ENCODE measurements at regions not wholly inside any gene's neighbourhood (a gene's known extent, or its start where the extent isn't known, plus 50 kb on each side); places are given as distances from the start of the nearest gene placed in this dataset.

DNA sequence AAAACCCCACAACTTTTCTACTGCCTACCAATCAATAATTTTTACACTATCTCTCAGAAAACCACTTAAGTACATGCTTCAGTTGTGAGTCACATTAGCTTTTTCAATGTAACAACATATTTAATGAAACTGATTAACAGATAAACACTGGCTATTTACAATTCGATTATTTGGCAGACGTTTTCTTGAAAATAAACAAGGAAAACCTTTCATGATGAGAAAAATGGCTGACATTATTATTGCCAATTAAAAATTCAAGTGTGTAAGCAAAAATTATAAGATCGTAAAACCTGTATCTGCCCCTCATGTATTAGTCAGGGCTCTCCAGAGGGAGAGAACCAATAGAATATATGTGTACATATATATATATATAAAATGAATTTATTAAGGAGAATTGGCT is 1555.5 kb upstream of the IGFBP7 start:
- Mint-ChIP-seq H3K27me3 (ENCODE audit: low read depth) (no peaks in the 10 kb centered on the region), H3K4me1 (peaks cover 4% of the 10 kb centered on the region), H3K9me3 (peaks cover 5% of the 10 kb centered on the region), H3K36me3 (ENCODE audit: low read depth) (peaks cover 10% of the 10 kb centered on the region), H3K4me3 (no peak overlapping the region), H3K27ac (ENCODE audit: unreplicated experiment) (no peak overlapping the region)
- TF ChIP-seq, protein P1, sequence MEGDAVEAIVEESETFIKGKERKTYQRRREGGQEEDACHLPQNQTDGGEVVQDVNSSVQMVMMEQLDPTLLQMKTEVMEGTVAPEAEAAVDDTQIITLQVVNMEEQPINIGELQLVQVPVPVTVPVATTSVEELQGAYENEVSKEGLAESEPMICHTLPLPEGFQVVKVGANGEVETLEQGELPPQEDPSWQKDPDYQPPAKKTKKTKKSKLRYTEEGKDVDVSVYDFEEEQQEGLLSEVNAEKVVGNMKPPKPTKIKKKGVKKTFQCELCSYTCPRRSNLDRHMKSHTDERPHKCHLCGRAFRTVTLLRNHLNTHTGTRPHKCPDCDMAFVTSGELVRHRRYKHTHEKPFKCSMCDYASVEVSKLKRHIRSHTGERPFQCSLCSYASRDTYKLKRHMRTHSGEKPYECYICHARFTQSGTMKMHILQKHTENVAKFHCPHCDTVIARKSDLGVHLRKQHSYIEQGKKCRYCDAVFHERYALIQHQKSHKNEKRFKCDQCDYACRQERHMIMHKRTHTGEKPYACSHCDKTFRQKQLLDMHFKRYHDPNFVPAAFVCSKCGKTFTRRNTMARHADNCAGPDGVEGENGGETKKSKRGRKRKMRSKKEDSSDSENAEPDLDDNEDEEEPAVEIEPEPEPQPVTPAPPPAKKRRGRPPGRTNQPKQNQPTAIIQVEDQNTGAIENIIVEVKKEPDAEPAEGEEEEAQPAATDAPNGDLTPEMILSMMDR (conservative IDR thresholded peaks at IDR 0.05), result no peak
- no peak for DNase-seq (ENCODE audit: low read depth, low spot score)

DNA sequence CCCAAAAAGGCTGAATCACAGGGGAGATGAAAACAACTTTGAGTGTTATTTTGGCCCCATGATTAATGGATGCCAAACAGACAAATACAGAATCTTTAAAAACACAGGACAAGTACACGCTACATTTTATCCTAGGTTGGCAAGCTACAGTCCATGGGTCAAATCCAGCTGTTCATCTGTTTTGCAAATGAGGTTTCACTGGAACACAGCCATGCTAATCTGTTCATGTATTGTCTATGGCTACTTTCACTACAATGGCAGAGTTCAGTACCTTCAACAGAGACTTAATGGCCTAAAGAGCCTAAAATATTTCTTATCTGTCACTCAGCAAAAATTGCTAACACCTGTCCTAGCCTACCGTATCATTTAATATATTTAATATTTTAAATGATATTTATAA is 1548.5 kb upstream of the IGFBP7 start:
- H3K4me3 Mint-ChIP-seq, result no peak overlapping the region
- H3K27ac Mint-ChIP-seq (ENCODE audit: unreplicated experiment), result no peak overlapping the region
- DNase-seq (ENCODE audit: low read depth, low spot score), result no peak
- H3K4me1 Mint-ChIP-seq, result no peaks in the 10 kb centered on the region
- H3K36me3 Mint-ChIP-seq (ENCODE audit: low read depth), result peaks cover 6% of the 10 kb centered on the region
- TF ChIP-seq, protein P1 (conservative IDR thresholded peaks at IDR 0.05), result no peak
- H3K9me3 Mint-ChIP-seq, result peaks cover 2% of the 10 kb centered on the region
- no peaks in the 10 kb centered on the region for H3K27me3 Mint-ChIP-seq (ENCODE audit: low read depth)

DNA sequence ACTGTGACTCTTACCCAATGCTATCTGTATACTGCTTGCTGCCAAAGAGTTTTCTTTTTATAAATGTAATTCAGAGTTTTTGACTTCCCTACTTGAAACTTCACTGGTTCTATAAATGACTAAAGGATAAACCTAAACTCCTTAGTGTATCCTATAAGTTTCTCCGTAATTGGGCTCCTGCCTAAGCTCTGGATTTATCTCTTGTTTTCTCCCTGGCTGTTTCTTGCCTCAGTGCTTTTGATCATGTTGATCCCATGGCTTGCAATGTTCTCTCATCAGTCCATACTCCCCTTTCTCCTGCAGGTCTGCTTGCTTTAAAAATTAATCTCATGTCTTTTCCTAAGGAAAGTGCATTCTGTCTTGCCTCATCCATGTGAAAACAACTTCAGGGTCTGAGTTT is 1543.1 kb upstream of the IGFBP7 start:
- Mint-ChIP-seq H3K4me3 (no peak overlapping the region), H3K9me3 (peaks cover 2% of the 10 kb centered on the region), H3K36me3 (ENCODE audit: low read depth) (no peaks in the 10 kb centered on the region), H3K27ac (ENCODE audit: unreplicated experiment) (no peak overlapping the region), H3K27me3 (ENCODE audit: low read depth) (no peaks in the 10 kb centered on the region), H3K4me1 (no peaks in the 10 kb centered on the region)
- DNase-seq (ENCODE audit: low read depth, low spot score), result no peak
- TF ChIP-seq, protein P1 (conservative IDR thresholded peaks at IDR 0.05), result no peak

DNA sequence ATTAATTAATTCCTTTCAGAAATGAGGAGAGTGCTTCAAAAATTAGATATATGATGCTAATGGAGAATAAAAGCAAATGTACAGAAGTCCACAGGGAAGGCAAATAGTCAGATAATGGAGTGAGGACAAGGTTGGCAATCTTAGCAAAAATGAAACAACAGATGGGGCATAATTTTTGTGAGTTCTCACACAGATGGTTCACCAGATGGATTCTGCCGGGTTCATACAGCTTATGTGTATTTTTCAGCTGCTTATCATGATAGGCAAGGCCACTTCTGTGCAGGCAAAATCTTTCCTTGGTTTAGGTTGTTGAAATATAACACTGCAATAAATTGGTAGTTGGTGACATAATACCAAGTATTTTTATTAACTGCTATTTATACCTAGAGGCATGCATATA is 1539.0 kb upstream of the IGFBP7 start:
- Mint-ChIP-seq H3K9me3 (no peaks in the 10 kb centered on the region), H3K4me3 (no peak overlapping the region), H3K4me1 (no peaks in the 10 kb centered on the region), H3K27me3 (ENCODE audit: low read depth) (no peaks in the 10 kb centered on the region), H3K36me3 (ENCODE audit: low read depth) (no peaks in the 10 kb centered on the region), H3K27ac (ENCODE audit: unreplicated experiment) (no peak overlapping the region)
- DNase-seq (ENCODE audit: low read depth, low spot score), result no peak
- TF ChIP-seq, protein P1 (conservative IDR thresholded peaks at IDR 0.05), result no peak

DNA sequence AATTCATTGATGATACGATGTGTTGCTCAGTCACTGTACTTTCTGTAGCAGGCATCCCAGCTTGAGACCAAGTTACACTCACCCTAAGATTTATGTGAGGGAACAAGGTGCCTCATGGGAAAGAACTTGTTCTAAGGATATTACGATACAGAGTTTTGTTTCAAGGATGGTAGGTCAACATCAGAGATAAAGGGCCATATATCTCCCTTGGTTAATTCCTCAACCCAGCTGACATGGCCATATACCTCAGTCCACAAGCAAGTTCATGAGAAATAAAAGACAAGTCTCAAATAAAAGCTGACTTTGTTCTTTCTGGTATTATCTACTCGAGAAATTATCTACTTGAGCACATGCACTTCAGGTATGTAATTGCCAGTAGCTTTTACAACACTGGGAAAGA is 1535.9 kb upstream of the IGFBP7 start:
- DNase-seq (ENCODE audit: low read depth, low spot score), result no peak
- Mint-ChIP-seq H3K9me3 (no peaks in the 10 kb centered on the region), H3K4me3 (no peak overlapping the region), H3K4me1 (no peaks in the 10 kb centered on the region), H3K36me3 (ENCODE audit: low read depth) (no peaks in the 10 kb centered on the region), H3K27me3 (ENCODE audit: low read depth) (no peaks in the 10 kb centered on the region), H3K27ac (ENCODE audit: unreplicated experiment) (no peak overlapping the region)
- TF ChIP-seq, protein P1 (conservative IDR thresholded peaks at IDR 0.05), result no peak

DNA sequence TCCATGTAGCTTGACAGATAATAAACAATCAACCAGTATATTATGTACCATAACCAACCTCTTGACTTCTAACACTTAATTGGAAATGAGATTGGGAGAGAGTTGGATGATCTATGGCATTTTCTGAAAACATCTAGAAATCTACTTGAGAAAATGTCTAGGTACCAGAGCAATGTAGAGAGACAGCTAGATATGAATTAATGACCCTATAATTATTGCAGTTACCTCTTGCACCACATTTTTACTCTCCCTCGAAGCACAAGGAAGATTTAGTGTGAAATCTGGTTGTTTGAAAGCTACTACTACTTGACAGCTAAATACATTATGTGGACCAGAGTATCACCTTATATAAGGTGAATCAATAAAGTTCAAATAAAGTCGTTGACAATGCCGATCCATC is 1534.4 kb upstream of the IGFBP7 start:
- Mint-ChIP-seq H3K27me3 (ENCODE audit: low read depth) (no peaks in the 10 kb centered on the region), H3K4me3 (no peak overlapping the region), H3K9me3 (no peaks in the 10 kb centered on the region), H3K36me3 (ENCODE audit: low read depth) (no peaks in the 10 kb centered on the region), H3K4me1 (no peaks in the 10 kb centered on the region), H3K27ac (ENCODE audit: unreplicated experiment) (no peak overlapping the region)
- no peak for DNase-seq (ENCODE audit: low read depth, low spot score)
- TF ChIP-seq, protein P1 (conservative IDR thresholded peaks at IDR 0.05), result no peak

Measured in neural crest cell (in vitro differentiated cells).